Inflammatory macrophage (primary cell): ENCODE measurements at regions not wholly inside any gene's neighbourhood (a gene's known extent, or its start where the extent isn't known, plus 50 kb on each side); places are given as distances from the start of the nearest gene placed in this dataset.

Experiments
- DNase-seq, 2 donors: peaks; one replicate each; pipeline ENCODE4 v3.0.0-alpha.2; 2020 to 2022

- DNase-seq, result no peak
Measured at GRCh38 chr12:113612076-113612728, 140.5 kb upstream of the LHX5 start.

GRCh38 chr12:113611652-113612051 lies 140.0 kb upstream of the LHX5 start:
- DNase-seq, result no peak

DNA sequence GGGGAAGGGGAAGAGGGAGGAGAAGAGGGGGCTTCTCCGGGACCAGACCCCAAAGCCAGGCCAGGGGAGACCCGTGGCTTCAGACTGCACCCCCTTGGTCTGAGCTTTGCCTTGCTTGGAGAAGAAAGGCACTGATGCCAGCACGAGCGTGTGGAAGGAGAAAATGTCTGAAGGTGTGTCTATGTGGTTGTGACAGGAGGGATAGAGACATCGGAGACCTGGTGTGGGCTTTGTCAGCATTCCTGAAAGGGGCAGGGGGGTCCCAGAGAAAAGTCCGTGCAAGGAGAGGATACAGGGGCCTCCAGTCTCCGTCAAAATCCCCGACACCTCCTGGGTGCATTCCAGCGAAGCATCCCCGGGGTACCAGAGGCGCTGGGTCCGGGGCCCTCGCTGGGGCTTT lies 139.0 kb upstream of the LHX5 start:
- no peak for DNase-seq

GRCh38 chr12:113609692-113610469 lies 138.2 kb upstream of the LHX5 start:
- no peak for DNase-seq

GRCh38 chr12:113604666-113605065 lies 133.0 kb upstream of the LHX5 start:
- no peak for DNase-seq

DNA sequence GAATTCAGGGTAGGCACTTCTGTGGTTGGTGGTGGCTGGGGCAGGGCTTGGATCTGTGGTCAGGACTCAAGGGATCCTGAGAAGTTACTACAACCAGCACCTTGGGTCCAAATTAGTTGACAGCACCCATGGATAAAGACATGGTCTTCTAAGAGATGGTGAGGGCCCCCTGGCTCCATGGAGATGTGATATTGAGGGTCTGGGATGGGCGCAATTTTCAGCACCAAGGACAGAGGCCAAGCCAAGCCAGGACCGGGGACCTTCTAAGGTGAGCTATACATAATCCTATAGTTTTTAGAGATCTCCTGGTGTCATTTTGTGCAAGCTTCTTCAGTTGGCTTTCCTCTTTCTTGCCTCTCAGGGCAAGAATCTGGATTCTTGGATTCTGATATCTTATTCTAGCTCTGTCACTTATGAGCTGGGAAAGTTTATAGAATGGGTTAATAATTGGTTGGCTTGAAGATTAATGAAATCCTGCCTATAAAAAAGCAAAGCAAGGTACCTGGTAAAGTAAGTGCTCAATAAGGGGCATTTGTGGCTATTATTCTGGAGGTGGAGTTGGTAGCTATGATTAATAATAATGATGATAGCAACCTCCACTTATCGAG lies 130.1 kb upstream of the LHX5 start:
- no peak for DNase-seq

GRCh38 chr12:113598815-113599406 lies 127.2 kb upstream of the LHX5 start:
- DNase-seq, result no peak

DNA sequence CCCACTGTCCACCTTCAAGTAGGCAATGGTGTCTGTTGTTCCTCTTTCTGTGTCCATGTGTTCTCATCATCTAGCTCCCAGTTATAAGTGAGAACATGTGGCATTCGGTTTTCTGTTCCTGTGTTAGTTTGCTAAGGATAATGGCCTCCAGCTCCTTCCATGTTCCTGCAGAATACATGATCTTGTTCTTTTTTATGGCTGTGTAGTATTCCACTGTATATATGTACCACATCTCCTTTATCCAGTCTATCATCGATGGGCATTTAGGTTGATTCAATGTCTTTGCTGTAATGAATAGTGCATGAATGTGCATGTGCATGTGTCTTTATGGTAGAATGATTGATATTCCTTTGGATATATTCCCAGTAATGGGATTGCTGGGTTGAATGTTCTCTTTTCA lies 123.3 kb upstream of the LHX5 start:
- no peak for DNase-seq

DNA sequence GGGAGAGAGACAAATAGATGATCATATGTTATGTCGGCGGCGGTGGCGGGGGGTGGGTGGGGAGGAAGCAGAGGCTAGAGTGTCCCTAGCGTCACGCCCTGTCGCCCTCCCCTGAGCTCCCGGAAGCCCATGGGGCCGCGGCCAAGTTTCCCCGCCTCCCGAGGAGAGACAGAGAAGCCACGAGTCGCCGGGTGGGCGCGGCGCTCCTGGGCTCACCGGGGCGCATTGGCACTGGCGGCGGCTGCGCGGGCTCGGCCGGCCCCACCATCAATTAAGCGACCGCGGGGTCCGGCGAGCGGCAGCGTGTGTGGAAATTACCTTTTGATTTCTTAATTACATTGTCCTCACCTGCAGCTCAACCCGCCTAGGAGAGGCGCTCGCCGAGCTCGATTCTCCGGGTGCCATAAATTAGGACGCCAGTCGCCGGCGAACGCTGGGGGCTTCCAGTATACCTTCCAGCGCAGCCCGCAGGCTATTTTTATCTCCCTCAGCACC lies 119.9 kb upstream of the LHX5 start:
- DNase-seq, result peak; percentile 12 to 62

GRCh38 chr12:113589437-113589836 lies 117.8 kb upstream of the LHX5 start:
- no peak for DNase-seq

GRCh38 chr12:113587720-113588119 lies 116.0 kb upstream of the LHX5 start:
- DNase-seq, result peak in 1 of 2 donors; percentile 19

- no peak for DNase-seq
Measured at GRCh38 chr12:113586461-113586860, 114.8 kb upstream of the LHX5 start.

- peak in 1 of 2 donors; percentile 3 for DNase-seq
Measured at GRCh38 chr12:113582521-113583218, 111.0 kb upstream of the LHX5 start.

- DNase-seq, result no peak
Measured at GRCh38 chr12:113581342-113581741, 109.7 kb upstream of the LHX5 start.

GRCh38 chr12:113580437-113580836 lies 108.8 kb upstream of the LHX5 start:
- no peak for DNase-seq

GRCh38 chr12:113577464-113578129 lies 105.9 kb upstream of the LHX5 start:
- DNase-seq, result no peak

GRCh38 chr12:113575386-113575785 lies 103.7 kb upstream of the LHX5 start:
- DNase-seq, result no peak

DNA sequence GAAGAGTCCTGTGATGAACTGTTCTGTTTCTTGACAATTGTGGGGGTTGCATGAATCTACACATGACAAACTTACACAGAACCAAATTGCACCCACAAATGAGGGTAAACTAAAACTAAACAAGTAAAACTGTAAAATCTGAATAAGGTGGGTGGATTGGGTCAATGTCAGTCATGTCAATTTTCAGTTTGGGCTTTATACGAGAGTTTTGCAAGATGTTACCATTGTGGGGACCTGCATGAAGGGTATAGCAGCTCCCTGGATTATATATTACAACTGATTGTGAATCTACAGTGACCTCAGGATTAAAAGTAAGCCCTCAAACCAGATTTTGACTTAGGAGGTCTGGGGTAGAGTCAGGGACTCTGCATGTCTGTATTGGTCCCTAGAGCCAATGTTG lies 101.5 kb upstream of the LHX5 start:
- no peak for DNase-seq

DNA sequence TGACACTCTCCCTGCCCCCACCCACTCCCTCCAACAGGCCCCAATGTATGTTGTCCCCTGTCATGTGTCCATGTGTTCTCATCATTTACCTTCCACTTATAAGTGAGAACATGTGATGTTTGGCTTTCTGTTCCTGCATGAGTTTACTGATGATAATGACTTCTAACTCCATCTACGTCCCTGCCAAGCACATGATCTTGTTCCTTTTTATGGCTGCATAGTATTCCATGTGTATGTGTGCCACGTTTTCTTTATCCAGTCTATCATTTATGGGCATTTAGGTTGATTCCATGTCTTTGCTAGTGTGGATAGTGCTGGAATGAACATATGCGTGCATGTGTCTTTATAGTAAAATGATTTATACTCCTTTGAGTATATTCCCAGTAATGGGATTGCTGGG lies 100.0 kb upstream of the LHX5 start:
- DNase-seq, result no peak

- no peak for DNase-seq
Measured at GRCh38 chr12:113569806-113570205, 98.1 kb upstream of the LHX5 start.

DNA sequence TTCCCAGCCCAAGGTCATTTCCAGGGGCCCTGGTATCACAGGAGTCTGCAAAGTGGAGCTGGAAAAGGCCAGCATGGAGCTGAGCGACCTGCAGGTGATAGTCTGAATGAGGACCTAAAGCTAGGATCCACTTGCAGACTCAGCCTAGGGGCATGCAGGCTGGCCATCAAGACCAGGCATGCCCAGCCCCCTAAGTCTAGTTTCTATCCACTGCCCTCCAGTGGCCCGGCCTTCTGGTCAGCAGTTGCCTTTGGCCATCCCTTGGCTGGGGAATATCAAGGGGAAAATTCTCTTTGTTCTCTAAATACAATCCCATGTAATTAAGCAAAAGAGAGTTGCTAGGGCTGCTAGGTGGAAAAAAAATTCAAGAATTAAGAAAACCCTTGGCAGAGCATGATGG lies 96.3 kb upstream of the LHX5 start:
- DNase-seq, result no peak

- DNase-seq, result no peak
Measured at GRCh38 chr12:113565368-113565767, 93.7 kb upstream of the LHX5 start.
